NCI-H2171 treated with DMSO at 0.1 percent for 48 hours (cell line): ENCODE measurements at regions not wholly inside any gene's neighbourhood (a gene's known extent, or its start where the extent isn't known, plus 50 kb on each side); places are given as distances from the start of the nearest gene placed in this dataset.
"Not testable (repeated sequence)": the region's sequence is repeated elsewhere in the genome, so short reads cannot be mapped to it uniquely, and the experiment has no call there.

Experiments used
- DNase-seq: peaks from one replicate; lab custom pipeline; 2025; lab: John Stamatoyannopoulos, UW

GRCh38 chr7:152905949-152906348 is 146.4 kb downstream of the ACTR3B start:
- no peak for DNase-seq

GRCh38 chr7:152907042-152907761 is 147.7 kb downstream of the ACTR3B start:
- DNase-seq: no peak

DNA sequence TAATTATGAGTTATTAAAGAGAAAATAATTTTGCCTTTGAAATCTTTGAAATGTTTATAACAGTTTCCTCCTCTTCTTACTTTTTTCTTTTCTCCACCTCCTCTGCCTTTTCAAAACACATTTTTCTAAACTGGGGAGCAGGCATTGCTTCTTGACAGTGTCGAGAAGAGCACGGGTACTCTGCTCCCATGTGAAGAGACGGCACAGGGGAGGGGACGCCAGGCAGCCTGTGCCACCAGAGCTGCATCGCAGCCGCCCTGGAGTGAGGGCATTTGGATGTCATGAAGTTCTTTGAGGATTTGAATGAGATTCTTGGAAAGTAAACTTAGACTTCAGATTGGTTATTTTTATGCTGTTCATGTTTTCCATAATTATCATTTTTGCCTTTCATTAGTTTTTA is 149.7 kb downstream of the ACTR3B start:
- no peak for DNase-seq

DNA sequence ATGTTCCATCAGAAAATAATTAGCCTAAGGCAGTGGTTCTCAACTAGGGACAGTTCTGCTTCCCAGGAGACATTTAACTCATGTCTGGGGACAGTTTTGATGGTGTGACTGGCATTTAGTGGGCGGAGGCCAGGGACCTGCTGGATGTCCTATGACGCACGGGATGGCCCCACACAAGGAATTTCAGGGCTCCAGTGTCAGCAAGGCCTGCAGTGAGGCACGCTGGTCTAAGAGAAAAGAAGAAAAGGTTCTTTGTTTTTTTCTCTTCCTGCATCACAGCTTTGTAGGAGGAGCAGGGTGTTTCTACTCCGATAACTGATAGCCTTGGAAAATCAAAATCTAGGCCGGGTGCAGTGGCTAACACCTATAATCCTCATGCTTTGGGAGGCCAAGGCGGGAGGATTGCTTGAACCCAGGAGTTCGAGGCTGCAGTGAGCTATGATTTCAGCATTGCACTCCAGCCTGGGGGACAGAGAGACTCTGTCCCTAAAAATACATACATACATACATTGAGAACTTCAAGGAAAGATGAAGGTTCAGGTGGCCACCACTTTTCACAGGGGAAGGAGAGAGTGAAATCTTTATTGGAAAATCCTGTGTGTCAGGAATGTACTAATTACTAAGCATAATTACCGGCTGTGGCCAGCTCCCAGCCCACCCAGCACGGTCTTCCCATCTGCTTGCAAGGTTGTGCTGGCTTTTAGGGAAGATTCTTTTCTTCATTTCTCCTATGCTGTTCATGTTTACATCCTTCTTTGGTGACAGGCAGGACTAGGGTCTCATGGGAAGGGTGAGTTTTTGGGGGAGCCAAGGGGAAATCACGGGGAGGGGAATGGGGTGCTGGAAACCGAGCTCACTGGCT is 150.4 kb downstream of the ACTR3B start:
- no peak for DNase-seq

DNA sequence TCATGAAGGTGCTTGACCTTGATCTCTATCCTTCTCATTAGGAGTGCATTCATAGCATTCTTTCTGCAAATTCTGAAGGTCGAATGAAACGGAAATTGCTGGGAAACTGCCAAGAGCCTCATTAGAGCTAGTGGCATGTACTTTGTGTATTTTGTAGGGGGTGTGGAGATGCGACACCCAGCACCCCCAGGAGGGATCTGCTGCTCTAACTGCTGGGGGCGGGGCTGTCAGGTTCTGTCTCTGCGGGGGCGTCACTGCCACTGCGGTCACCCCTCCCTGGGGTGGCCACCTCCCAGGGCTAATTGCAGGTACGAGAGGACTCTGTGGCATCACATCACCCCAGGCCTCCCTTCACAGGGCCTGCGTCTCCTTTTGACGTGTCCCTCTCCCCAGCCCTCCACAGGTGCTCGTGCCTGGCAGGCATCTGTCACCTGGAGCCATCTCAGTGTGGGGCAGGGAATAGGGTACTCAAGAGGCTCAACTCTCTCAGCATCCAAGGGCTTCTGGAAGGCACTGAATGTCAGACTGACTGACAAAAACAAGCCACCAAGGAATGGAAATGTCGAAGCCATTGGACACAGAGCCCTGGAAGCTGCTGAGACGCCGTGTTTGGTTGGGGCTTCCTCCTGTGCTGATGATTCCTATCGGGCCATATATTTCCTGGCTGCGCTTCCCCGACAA is 151.1 kb downstream of the ACTR3B start:
- DNase-seq: peak; percentile 64

GRCh38 chr7:152911226-152911560 is 151.6 kb downstream of the ACTR3B start:
- no peak for DNase-seq

DNA sequence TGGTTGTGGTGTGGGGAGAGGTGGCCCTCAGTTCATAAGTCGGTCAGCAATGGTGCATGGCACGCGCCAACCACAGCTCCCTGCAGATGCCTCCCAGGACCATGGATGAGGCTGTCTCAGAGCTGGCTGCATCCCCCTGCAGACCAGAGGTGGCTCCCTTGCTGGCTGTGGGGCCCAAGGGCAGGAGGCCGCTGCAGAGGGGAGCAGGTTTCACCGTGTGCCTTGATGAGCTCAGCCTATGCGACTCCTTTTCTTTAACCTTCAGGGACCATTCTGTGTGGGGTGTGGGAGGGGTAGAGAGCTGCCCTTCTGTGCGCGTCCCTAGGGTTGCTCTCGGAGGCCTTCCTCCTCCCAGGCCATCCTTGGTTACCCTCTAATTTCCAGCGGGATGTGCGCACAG is 152.4 kb downstream of the ACTR3B start:
- DNase-seq: no peak

DNA sequence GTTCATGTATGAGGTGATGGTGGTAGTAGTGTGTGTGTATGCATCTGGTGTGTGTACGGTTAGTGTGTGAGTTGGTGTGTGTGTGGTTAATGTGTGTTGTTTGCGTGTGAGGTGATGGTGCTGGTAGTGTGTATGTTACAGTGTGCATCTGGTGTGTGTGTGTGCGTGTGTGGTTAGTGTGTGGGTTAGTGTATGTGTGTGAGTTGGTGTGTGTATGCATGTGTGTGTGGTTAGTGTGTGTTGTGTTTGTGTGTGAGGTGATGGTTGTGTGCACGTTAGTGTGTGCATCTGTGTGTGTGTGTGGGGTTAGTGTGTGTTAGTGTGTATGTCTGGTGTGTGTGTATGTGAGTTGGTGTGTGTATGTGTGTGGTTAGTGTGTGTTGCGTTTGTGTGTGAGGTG is 153.0 kb downstream of the ACTR3B start:
- no peak for DNase-seq

DNA sequence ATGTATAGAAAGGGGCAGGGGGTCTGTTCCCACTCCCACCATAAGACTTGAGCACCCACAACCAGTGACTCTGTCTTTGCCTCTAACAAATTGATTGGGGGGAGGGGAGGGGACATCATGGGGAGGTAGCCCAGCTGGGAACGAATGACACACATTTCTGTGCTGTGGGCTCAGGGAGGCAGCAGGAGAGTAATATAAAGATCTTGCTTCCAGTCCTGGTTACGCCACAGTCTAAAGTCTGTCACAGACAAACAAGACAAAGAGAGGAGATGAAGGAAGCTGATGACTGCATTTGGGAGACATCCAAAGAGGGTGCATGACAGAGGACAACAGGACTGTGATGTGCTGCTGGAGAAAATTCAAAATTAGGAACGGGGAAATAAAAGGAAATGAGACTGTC is 153.9 kb downstream of the ACTR3B start:
- no peak for DNase-seq

GRCh38 chr7:152914014-152914844 is 154.7 kb downstream of the ACTR3B start:
- no peak for DNase-seq

DNA sequence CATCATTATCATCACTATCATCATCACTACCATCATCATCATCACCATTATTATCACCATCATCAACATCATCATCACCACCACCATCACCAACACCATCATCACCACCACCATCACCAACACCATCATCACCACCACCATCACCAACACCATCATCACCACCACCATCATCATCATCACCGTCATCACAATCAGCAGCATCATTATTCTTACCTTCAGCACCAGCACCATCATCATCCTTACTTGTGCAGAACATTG is 155.2 kb downstream of the ACTR3B start:
- not testable (repeated sequence) for DNase-seq

DNA sequence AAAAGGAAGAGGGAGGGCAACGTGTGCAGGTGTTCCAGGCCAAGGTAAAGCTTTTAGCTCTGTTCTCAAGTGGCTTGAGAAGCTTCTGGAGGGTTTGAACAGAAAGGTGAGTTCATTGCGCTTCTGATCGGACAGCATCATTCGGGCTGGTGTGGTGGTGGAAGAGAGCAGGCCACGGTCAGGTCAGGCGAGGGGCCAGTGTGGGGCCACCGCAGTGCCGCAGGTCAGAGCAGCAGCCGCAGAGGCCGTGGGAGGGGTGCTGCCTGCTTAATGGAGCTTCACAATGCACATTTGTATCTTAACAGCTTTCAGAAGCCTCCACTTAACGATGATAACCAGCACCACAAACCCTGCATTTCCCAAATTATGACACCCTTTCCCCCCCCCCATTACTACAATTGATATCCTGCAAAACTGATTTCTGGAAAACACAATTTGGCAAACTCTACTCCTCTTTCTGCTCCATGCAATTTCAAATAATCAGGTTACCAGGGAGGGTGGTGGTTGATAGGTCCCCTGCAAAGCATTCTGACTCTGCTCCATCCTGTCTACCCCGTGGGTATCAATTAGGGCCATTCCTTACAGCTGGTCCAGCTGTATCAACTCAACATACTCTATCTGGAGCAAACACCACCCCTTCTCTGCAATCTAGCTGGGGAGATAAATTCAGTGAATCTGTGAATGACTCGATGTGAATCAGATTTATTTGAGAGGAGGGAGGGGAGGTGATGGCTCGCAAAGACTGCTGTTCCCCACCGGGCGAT is 162.9 kb downstream of the ACTR3B start:
- DNase-seq: no peak

- no peak for DNase-seq
These were observed 164.2 kb downstream of the ACTR3B start for GRCh38 chr7:152923711-152924110.

DNA sequence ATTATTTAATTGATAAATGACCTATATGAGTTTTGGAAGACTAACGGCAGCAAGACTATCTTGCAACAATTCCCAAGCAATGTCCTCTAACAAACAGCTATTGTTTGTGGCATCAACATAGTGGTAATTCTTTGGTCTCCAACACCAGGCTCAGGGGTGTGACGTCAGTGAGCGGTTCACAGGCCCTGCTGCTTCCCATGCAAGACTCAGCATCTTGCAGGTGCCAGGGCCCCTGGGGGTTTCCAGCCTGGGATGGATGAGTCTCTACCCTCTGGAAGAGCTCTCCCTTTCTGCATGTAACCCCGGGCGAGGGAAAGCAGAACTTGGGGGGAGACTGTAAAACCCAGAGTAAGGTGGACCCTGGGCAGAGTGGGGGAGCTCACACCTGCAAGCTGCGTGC is 164.7 kb downstream of the ACTR3B start:
- DNase-seq: no peak

GRCh38 chr7:152924826-152925411 is 165.4 kb downstream of the ACTR3B start:
- DNase-seq: no peak

GRCh38 chr7:152925412-152926147 is 166.0 kb downstream of the ACTR3B start:
- DNase-seq: no peak

DNA sequence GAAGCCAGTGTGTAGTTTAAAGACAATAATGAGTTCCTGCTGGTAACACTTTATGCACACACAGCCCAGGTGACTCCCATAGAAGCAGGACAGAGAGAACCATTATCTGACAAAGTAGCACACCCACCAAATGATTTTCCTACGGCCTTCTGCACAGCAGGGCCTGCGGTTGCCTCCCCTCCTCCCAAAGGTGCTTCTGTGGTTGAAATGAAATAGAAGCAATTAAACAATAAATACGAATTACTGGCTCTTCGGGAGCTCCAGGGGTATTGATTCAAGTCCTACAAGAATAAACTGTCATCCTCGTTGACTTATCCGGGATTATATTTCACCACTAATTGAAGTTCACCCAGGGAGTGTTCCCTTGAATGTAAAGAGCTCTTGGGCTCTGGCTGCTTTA is 172.1 kb downstream of the ACTR3B start:
- DNase-seq: no peak

DNA sequence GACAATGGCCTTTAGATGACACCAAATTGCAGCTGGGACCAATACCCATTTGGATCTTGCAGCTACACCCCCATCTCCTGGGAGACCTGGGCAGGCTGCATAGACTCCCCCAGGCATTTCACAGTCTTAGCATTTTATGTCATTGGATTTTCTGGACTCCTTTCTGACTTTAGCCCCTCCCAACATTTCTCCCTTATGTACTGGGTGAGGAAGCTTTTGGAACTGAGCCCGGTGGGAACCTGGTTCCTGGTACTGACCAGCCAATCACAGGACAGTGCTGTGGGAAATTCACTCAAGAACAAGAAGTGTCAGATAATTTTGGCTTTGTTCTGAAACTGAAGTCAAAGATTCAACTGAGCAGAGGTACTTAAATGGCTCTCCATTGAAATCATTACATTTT is 177.7 kb downstream of the ACTR3B start:
- DNase-seq: no peak

DNA sequence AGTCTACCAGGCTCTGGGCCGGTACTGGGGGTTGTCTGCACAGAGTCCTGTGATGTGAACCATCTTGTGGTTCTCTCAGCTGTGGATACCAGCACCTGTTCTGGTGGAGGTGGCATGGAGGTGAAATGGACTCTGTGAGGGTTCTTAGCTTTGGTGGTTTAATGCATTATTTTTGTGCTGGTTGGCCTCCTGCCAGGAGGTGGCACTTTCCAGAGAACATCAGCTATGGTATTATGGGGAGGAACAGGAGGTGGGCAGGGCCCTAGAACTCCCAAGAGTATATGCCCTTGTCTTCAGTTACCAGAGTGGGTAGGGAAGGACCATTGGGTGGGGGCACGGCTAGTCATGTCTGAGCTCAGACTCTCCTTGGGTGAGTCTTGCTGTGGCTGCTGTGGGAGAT is 187.1 kb downstream of the ACTR3B start:
- DNase-seq: not testable (repeated sequence)

DNA sequence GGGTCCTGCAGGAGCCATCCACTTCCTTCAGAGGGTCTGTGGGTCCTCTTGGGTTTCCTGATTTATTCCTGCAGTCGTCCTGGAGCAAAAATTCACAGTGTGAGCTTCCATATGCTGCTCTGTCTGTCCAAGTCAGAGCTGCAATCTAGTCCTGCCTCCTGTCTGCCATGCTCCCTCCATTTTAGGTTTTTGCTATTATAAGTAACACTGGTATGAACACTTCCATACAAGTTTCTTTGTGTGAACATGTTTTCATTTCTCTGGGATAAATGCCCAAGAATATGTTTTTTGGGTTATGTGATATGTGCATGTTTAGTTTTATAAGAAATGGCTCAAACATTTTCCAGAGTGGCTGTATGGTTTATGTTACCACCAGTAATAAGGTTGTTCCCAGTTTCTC is 188.1 kb downstream of the ACTR3B start:
- no peak for DNase-seq

- no peak for DNase-seq
These were observed 189.7 kb downstream of the ACTR3B start for GRCh38 chr7:152949253-152949652.
